Muscle of back (tissue), 3 donors: ENCODE measurements at regions not wholly inside any gene's neighbourhood (a gene's known extent, or its start where the extent isn't known, plus 50 kb on each side); places are given as distances from the start of the nearest gene placed in this dataset.
A peak's percentile ranks its signal among the peaks of the same experiment; 100 is the strongest.

ENCODE experiments used
- DNase-seq, 3 donors: peaks; one replicate each; pipeline versions ENCODE4 v3.0.0 to v3.0.0-alpha.2; 2013

GRCh38 chr12:115261691-115262398 lies 577.9 kb upstream of the TBX3 start:
- DNase-seq, result no peak

DNA sequence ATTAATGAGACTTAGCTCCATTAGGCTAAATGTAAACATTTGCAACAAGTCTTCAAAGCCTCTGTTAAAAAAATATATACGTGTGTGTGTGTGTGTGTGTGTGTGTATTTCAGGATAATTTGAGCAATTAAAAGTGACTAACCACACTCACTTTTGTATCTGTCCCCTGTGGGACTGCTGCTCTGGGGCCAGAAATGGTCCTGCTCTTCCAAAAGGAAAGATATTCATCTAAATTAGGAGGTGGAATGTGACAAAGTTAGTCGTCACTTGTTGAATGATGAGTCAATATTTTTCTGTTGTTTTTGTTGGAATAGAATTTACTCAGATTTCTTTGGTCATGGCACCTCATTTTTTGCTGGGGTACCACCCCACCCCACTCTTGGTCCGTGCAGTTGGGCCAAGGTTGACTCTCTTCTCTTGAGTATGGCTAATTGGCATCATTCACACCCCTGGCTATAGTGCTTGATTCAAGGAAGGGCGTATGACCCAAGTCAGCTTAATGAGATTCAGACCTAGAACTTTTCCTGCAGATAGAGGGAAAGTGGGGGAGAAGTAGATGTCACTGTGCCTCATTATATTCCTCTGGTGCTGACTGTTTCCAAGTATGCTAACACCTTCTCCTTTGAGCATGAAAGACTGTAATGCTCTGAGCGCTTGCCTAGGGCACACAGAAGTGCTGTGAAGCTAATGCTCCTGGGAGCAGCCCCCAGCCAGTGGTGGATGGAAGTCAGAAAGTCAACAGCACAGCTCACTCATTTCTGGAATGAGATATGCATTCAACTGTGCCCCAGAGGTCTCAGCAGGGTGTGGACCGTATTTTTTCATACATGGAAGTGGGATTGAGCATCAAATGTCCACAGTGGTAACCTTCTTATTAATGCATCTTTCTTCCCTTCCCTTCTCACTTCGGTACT lies 577.0 kb upstream of the TBX3 start:
- DNase-seq, result no peak

- no peak for DNase-seq
Observed at GRCh38 chr12:115259968-115260747, 576.2 kb upstream of the TBX3 start.

GRCh38 chr12:115257791-115258190 lies 573.8 kb upstream of the TBX3 start:
- DNase-seq, result peak in 1 of 3 donors; percentile 33

- DNase-seq, result no peak
Observed at GRCh38 chr12:115255962-115256361, 572.0 kb upstream of the TBX3 start.

DNA sequence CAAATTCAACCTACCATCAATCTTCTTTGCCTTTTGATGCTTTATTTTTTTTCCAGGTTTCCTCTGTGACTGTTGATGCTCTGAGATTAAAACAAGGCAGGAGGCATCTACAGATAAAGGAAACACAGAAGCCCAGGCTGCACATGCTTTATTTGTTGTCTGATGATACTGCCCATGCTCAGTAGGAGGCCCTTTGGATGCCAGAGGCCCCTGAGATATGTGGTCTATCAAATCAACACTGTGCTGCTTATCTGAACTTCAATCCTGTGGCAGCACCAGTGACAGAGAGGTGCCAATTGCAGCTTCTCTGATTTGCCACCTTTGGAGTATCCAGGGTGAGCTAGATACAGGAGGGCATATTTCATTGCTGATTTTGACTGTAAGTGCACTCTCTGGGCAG lies 571.3 kb upstream of the TBX3 start:
- DNase-seq, result no peak

DNA sequence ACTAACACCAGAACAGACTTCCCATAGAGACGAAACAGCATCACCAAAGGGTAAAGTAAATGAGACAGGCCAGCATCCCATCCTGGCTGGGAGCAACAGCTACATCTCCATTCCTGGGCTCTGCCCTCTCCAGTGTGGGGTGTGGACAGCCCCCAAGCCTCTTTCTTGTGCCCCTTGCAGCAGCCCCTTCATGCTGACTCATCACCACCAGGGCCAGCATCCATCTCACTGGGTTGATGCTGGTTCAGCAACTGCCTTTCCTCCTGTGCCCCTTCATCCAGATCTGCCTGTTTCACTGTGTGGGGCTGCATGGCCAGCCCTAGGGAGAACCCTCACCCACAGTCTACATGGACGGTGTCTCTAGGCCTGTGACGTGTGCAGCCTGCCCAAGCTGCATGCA lies 569.1 kb upstream of the TBX3 start:
- no peak for DNase-seq

GRCh38 chr12:115251727-115252126 lies 567.8 kb upstream of the TBX3 start:
- no peak for DNase-seq

DNA sequence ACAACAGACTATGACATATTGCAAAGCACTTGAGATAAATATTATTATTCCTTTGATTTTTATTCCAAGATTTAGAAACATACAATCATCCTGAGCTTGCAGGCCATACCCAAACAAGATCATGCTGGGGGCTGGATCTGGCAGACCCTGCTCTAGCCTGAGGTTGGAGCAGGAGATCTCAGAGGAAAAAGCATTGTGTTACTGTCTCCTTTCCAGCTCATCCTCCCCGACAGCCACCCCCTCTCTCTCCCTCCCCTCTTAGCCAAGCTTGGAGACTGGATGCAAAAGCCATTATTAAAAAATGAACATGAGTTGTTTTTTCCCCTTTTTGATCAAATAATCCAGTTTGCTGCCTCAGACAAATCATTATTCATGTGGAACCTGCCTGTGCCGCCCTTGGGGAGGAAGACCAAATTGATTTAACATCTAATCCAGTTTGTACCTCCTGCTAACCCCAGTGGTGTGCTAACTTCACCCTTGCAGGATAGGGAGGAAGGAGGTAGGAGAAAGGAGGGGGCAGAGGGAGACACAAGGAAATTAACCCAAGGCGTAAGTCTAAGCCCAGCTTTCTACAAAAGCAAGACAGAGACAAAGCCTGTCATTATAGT lies 565.8 kb upstream of the TBX3 start:
- peak in 1 of 3 donors; percentile 74 for DNase-seq

DNA sequence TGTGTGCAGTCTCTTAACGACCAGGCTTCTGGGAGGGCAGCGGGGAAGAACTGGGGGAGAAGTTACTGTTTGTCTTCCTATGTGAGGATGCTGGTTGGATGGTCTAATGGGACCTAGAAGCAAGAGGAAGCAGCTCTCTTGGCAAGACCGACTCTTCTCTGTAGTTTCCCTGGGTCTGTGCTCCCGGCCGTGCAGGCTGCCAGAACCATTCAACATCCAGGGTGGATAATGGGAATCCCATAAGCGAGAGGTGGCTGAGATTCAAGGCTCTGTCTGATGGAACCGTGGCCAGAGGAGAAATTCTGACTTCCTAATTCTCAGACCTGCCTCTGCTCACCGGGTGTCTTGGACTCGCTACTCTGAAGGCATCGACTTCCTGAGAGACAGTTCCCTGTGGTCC lies 561.0 kb upstream of the TBX3 start:
- DNase-seq, result peak in 2 of 3 donors; percentile 73 to 84

DNA sequence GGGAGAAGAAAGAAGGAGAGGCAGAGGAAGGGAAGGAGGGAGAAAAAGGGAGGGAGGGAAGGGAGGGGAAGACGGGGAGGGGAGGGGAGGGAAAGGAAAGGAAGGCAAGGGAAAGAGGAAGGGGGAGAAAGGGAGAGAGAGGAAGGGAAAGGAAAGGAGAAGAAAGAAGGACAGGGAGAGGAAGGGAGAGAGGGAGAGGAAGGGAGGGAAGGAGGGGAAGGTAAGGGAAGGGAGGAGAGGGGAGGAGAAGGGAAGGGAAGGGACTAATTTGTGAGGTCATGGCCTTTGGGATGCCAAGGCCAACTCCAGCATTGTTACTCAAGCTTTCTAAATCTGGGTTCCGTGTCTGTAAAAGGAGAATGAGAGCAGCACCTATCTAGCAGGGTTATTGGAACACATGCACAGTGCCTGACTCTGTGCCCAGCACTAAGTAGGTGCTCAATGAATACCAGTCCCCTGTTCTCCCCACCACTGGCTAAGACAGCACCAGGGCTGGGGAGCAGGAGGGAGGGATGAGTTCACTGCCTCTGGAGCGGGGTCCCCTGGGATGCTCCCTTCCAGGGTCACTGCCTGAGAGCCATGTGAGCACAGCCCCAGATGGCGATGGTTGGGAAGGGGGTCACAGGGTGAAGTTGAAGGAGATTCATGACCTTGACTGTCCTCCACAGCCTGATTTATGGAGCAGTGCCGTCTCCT lies 560.1 kb upstream of the TBX3 start:
- no peak for DNase-seq

DNA sequence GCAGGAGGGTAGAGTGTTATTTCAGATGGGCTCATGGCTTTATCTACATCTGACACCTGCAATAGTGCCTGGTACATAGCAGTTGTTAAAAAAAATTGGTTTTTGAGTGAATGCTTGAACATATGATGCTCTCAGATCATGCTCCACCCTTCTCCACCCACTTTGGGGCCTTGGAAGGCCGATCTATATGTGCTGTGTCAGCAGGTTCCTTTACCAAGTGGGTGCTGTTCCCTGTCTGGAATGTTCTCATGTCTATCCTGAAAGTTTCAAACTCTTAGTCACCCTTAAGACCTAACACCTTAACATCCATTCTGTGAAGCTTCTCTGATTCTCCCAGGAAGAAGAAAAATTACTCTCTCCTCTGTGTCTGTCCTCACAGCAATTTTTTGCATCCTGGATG lies 556.3 kb upstream of the TBX3 start:
- DNase-seq, result no peak

DNA sequence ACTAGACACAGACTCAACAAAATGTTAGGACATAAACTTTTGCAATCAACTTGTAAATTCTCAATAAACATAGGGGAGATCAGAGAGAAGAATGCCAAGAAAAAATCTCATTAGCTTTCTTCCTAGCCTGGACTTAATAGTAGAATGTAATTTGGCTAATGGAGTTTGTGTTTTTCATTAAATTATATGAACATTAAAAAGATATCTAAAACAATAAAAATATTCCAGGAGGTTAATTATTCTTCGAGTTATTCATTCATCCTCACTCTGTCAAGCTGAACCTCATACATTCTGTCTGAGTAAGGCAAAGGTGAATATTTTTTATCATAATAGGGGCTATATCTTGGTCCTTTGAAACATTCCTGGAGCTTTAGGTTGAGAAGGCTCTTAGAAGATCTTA lies 551.9 kb upstream of the TBX3 start:
- DNase-seq, result no peak

DNA sequence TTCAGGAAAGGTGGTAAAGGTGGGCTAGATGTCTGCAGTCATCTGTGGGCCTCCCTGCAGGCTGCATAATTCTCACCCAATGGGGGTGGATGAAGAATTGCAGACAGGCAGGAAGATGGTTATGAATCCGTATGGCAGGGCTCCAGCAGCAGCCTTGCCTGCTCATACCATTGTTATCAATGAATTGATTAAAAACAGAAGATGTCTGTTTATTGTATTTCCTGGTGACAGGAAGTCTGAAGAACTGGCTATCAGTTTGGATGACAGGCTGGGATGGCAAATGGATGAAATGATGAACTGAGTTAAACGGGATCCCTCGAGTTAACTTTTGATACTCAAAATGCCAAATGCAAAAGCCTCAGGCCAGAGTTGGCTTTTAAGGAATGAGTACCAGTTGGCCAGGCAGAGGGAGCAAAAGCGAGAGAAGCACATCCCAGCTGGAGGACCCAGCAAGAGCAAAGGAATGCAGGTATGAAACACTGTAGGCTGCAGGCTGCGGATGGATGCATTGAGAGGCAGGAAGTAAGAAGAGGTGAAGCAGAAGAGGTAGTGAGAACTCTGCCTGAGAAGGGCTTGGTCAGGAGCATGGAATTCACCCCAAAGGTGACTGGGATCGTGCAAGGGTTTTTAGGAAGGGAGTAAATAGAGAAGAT lies 550.0 kb upstream of the TBX3 start:
- DNase-seq, result no peak

DNA sequence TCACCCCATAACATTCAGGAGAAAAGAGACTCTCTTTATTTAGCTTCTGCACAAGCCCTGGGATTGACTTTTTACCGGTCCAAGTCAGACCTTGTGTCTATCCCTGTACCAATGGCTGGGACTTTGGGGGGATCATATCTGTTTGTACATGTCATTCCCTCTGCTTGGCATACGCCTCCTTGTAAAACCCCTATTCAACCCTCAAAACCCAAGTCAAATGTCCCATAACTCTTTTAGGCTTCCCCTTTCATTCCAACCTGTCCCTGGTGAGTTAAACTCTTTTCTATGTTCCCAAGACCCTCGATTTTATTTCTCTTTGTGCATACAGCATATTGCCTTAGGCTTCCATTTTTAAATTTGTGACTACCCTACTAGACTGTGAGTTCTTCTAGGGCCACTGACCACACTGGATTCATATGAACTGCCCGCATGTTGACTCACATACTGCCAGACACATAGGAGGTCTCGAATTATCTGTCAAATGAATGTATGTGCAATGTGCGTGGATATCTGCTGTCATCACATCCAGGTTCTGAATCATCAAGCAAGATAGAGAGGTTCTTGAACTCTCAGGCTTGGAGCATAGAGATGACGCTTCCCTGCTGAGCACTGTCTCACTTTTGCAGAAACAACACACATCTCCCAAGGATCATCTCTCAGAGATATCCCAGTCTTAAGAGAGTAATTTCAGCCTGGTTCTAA lies 548.6 kb upstream of the TBX3 start:
- DNase-seq, result peak in 1 of 3 donors; percentile 95

DNA sequence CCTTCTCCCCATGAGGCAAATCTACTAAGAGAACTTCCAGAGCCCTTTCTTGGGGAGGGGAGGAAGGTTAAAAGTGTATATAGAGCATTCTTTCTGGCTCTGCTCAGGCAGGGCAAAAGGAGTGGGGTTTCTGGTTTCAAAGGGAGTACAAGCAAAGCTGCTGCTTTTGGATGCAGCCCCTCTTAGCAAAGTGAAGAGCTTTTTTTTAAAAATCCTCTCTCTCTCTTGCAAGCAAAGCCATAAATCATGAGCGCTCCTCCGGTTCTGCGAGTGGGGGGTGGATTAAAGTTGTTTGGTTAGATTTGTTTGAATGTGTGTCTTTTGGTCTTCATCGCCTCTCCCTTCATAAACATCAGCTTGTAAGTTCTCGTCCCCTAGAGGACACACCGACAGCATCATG lies 546.6 kb upstream of the TBX3 start:
- peak in 1 of 3 donors; percentile 50 for DNase-seq

DNA sequence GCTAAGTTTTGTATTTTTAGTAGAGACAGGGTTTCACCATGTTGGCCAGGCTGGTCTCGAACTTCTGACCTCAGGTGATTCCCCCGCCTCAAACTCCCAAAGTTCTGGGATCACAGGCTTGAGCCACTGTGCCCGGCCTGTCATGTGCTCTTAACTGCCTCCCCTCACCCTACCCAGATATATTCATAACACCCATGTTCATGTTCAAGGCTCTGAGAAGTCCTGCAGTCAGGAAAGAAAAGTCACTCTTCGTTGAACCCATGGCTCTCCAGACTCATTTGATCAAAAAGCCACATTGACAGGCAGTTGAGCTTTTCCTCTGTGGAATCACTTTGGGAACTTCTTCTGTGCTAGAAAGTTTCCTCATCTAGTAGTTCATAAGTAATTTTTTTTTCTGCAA lies 545.5 kb upstream of the TBX3 start:
- DNase-seq, result no peak

DNA sequence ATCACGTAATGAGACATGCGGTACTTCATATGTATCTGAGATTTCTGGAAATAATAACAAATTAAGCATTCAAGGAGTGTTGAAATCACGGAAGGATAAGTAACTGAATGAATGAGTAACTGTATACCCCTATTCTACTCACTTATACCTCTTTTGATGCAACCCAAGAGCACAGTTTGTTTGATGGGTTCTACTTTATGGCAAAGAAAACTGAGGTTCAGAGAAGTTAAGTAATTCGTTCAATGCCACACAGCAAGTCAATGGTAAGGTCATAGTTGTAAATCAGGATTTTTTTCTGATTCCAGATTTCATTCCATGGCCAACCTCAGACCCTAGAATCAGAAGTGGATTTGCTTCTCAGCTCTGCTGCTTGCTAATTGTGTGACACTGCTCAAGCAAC lies 544.5 kb upstream of the TBX3 start:
- DNase-seq, result no peak

DNA sequence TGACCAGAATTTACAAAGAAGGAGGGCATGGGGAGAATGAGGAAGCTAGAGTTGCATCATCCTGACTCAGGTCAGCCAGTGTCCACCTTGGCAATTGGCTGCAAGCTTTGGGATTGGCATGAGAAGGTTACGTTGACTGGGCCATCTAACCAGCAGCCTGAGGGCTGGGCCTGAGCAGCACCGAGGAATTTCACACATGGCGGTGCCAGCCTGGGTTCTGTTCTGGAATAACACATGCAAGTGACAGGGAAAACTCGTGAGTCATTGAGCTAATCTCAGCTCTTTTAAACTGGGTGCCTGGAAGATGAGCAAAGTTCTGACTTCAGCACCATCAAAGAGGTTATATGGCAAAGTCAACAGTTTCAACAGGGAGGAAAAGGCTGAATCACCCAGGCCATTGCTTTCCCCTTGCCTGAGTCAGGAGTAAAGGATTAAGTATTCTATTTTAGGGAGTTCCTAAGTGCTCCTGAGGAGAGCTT lies 543.2 kb upstream of the TBX3 start:
- DNase-seq, result peak in 1 of 3 donors; percentile 90

DNA sequence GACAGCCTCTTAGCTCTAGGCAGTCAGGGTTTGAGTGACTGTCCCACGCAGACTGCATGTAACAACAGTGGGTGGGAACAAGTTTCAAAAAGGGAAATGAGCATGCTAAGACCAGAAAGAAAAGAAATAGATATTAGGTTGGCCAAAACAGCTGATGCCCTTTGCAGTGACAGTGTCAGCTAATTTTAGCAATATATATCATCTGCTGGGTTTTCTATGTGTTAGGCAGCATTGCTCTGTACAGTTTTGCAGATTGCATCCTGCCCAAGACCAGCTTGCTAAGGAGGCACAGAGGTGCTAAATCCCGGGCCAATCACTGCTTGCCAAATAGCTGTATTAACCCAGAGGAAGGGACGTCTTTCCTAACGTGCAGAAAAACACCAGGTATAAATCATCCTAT lies 541.9 kb upstream of the TBX3 start:
- DNase-seq, result no peak
